ENCODE measurements at regions not wholly inside any gene's neighbourhood (a gene's known extent, or its start where the extent isn't known, plus 50 kb on each side); places are given as distances from the start of the nearest gene placed in this dataset.
"Not testable (repeated sequence)": the region's sequence is repeated elsewhere in the genome, so short reads cannot be mapped to it uniquely, and the experiment has no call there.

DNA sequence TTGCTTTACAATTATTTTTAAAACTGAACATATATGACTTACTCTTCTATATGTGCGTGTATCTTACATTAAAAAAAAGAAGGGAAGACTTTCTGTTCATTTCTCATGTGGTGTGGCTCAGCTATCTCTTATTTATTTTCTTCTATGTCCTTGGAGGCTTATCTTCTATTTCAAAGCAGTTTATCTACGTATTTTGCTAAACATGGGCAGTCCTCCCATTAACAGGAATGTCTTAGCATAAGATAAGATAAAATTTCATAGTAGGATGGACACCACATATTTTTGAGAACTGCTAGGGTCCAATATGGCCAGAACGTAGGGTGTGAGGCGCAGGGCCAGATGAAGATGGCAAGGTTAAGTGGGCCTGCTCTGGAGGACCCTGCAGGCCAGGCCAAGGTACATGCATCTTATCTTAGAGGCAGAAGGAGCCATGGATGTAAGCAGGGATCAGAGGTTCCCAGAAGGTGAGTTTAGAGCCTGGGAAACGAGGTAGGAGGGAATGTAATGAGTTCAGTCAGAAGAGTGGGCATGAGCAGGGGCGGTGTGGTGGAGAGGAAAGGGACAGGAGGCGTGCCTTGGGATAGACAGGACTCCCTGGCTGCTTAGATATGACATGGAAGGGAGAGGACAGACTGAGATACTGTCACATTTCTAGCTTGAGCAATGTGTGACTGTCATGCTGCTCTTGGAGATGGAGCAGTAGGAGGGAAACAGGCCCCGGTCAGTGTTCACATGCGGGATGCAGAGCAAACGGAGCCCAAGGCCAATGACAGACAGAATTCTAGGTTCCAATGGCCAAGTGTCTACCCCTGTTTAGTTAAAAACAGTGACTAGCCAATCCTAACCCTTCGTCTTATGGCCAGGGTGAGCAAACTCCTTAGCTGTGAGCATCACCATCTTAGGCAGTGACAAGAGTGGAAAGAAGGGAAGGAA is 68.6 kb upstream of the MEDAG start:
- H3K4me1 ChIP-seq (ENCODE audit: control insufficient read depth, extremely low read depth, insufficient read depth, low read length), result peaks cover 16% of the 10 kb centered on the region
- no peak overlapping the region for H3K27ac ChIP-seq (ENCODE audit: control insufficient read depth, insufficient read depth, low read length)
- no peaks in the 10 kb centered on the region for H3K27me3 ChIP-seq (ENCODE audit: control insufficient read depth, extremely low read depth, insufficient read depth, low read length)
- no peaks in the 10 kb centered on the region for H3K9me1 ChIP-seq (ENCODE audit: control insufficient read depth, extremely low read depth, insufficient read depth, low read length)
- dilution Hi-C loops (cut with MboI; ENCODE audit: extremely low pct_ligation_motif_present, low sequenced_read_pairs), result no loop called here
- no peak overlapping the region for H3K4me3 ChIP-seq (ENCODE audit: control insufficient read depth in 2 of 3, extremely low read depth in 1 of 3, insufficient read depth in 2 of 3, low read depth in 1 of 3, low read length in 3 of 3)
- no peak for FAIRE-seq
- no peak overlapping the region for H2AFZ ChIP-seq (ENCODE audit: control insufficient read depth, low read length)
- H3K4me2 ChIP-seq (ENCODE audit: control insufficient read depth, extremely low read depth, insufficient read depth, low read depth, low read length), result no peak overlapping the region
- no peaks in the 10 kb centered on the region for H3K79me2 ChIP-seq (ENCODE audit: control insufficient read depth, insufficient read depth, low read length)
- no peak overlapping the region for H3K9ac ChIP-seq (ENCODE audit: control insufficient read depth, extremely low read depth, insufficient read depth, low read length)
- no peaks in the 10 kb centered on the region for H3K9me3 ChIP-seq (ENCODE audit: control insufficient read depth, low read depth, low read length)
- TF ChIP-seq, protein P1, sequence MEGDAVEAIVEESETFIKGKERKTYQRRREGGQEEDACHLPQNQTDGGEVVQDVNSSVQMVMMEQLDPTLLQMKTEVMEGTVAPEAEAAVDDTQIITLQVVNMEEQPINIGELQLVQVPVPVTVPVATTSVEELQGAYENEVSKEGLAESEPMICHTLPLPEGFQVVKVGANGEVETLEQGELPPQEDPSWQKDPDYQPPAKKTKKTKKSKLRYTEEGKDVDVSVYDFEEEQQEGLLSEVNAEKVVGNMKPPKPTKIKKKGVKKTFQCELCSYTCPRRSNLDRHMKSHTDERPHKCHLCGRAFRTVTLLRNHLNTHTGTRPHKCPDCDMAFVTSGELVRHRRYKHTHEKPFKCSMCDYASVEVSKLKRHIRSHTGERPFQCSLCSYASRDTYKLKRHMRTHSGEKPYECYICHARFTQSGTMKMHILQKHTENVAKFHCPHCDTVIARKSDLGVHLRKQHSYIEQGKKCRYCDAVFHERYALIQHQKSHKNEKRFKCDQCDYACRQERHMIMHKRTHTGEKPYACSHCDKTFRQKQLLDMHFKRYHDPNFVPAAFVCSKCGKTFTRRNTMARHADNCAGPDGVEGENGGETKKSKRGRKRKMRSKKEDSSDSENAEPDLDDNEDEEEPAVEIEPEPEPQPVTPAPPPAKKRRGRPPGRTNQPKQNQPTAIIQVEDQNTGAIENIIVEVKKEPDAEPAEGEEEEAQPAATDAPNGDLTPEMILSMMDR (optimal IDR thresholded peaks at IDR 0.05 in 1 of 3, IDR thresholded peaks at IDR 0.05 in 1 of 3, conservative IDR thresholded peaks at IDR 0.05 in 1 of 3; ENCODE audit: extremely low read depth in 1 of 3, insufficient read depth in 2 of 3, low read length in 3 of 3), result no peak
- TF ChIP-seq EZH2 (IDR thresholded peaks at IDR 0.05; ENCODE audit: low read length), result no peak
- no peaks in the 10 kb centered on the region for H3K36me3 ChIP-seq (ENCODE audit: control insufficient read depth in 2 of 2, extremely low read depth in 1 of 2, insufficient read depth in 2 of 2, low read length in 2 of 2)
- no peak for DNase-seq (ENCODE audit: low read depth, low spot score)
- H4K20me1 ChIP-seq (ENCODE audit: control insufficient read depth, extremely low read depth, insufficient read depth, low read length), result no peaks in the 10 kb centered on the region

DNA sequence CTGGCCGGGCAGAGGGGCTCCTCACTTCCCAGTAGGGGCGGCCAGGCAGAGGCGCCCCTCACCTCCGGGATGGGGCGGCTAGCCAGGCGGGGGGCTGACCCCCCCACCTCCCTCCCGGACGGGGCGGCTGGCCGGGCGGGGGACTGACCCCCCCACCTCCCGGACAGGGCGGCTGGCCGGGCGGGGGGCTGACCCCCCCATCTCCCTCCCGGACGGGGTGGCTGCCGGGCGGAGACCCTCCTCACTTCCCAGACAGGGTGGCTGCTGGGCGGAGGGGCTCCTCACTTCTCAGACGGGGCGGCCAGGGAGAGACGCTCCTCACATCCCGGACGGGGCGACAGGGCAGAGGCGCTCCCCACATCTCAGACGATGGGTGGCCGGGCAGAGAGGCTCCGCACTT is 66.4 kb upstream of the MEDAG start:
- H3K9ac ChIP-seq (ENCODE audit: control insufficient read depth, extremely low read depth, insufficient read depth, low read length); H3K4me3 ChIP-seq (ENCODE audit: control insufficient read depth in 2 of 3, extremely low read depth in 1 of 3, insufficient read depth in 2 of 3, low read depth in 1 of 3, low read length in 3 of 3); FAIRE-seq; H3K27me3 ChIP-seq (ENCODE audit: control insufficient read depth, extremely low read depth, insufficient read depth, low read length); H3K9me1 ChIP-seq (ENCODE audit: control insufficient read depth, extremely low read depth, insufficient read depth, low read length); H2AFZ ChIP-seq (ENCODE audit: control insufficient read depth, low read length); H3K9me3 ChIP-seq (ENCODE audit: control insufficient read depth, low read depth, low read length); H3K36me3 ChIP-seq (ENCODE audit: control insufficient read depth in 2 of 2, extremely low read depth in 1 of 2, insufficient read depth in 2 of 2, low read length in 2 of 2); H3K4me1 ChIP-seq (ENCODE audit: control insufficient read depth, extremely low read depth, insufficient read depth, low read length); dilution Hi-C loops (cut with MboI; ENCODE audit: extremely low pct_ligation_motif_present, low sequenced_read_pairs); H3K27ac ChIP-seq (ENCODE audit: control insufficient read depth, insufficient read depth, low read length); H3K79me2 ChIP-seq (ENCODE audit: control insufficient read depth, insufficient read depth, low read length); H3K4me2 ChIP-seq (ENCODE audit: control insufficient read depth, extremely low read depth, insufficient read depth, low read depth, low read length); H4K20me1 ChIP-seq (ENCODE audit: control insufficient read depth, extremely low read depth, insufficient read depth, low read length); DNase-seq (ENCODE audit: low read depth, low spot score): not testable (repeated sequence)
